Neural progenitor cell (in vitro differentiated cells): ENCODE measurements at regions not wholly inside any gene's neighbourhood (a gene's known extent, or its start where the extent isn't known, plus 50 kb on each side); places are given as distances from the start of the nearest gene placed in this dataset.

Source experiments
- DNase-seq: peaks from one replicate; pipeline ENCODE4 v3.0.0-alpha.2; 2016; ENCODE audit warnings: low spot score
- H2AFZ ChIP-seq: fragments of 200-600 bp; sonication (generic); replicated peaks from 2 replicates; pipeline ENCODE4 v1.6.1; 2016; ENCODE audit warnings: antibody characterized with exemption
- H3F3A ChIP-seq: fragments of 200-600 bp; sonication (generic); 2 replicates; pipeline ENCODE4 v1.6.1; 2016; ENCODE audit warnings: antibody characterized with exemption, low read depth
- H3K27ac ChIP-seq: fragments of 200-600 bp; sonication (generic); 2 replicates; pipeline ENCODE4 v1.5.1; 2016; ENCODE audit warnings: mild to moderate bottlenecking
- H3K27me3 ChIP-seq: fragments of 200-600 bp; sonication (generic); 2 replicates; pipeline ENCODE4 v1.6.1; 2016; ENCODE audit warnings: mild to moderate bottlenecking, moderate library complexity
- H3K36me3 ChIP-seq: fragments of 200-600 bp; sonication (generic); 2 replicates; pipeline ENCODE4 v1.5.1; 2016
- H3K4me1 ChIP-seq: fragments of 200-600 bp; sonication (generic); 2 replicates; pipeline ENCODE4 v1.6.1; 2016; ENCODE audit warnings: mixed run types
- H3K4me2 ChIP-seq: fragments of 200-600 bp; sonication (generic); 2 replicates; pipeline ENCODE4 v1.6.1; 2016
- H3K4me3 ChIP-seq: fragments of 200-600 bp; sonication (generic); 2 replicates; pipeline ENCODE4 v1.5.1; 2016
- H3K79me2 ChIP-seq: fragments of 200-600 bp; sonication (generic); 2 replicates; pipeline ENCODE4 v1.6.1; 2016; ENCODE audit warnings: low read depth
- H3K9ac ChIP-seq: fragments of 200-600 bp; sonication (generic); 2 replicates; pipeline ENCODE4 v1.6.1; 2016
- H3K9me3 ChIP-seq: fragments of 200-600 bp; sonication (generic); 2 replicates; pipeline ENCODE4 v1.5.1; 2016; ENCODE audit warnings: low read depth
- H4K20me1 ChIP-seq: fragments of 200-600 bp; sonication (generic); 2 replicates; pipeline ENCODE4 v1.6.1; 2016; ENCODE audit warnings: low read depth
- H3K27ac Mint-ChIP-seq: 3 replicates; pipeline ENCODE4 v1.8.0; 2021; ENCODE audit warnings: mixed read lengths
- H3K27me3 Mint-ChIP-seq: 2 replicates; pipeline ENCODE4 v1.8.0; 2022; ENCODE audit warnings: low read depth, mild to moderate bottlenecking, inconsistent platforms, moderate library complexity, mixed read lengths; ENCODE audit not compliant: insufficient read depth
- H3K36me3 Mint-ChIP-seq: 3 replicates; pipeline ENCODE4 v1.8.0; 2021; ENCODE audit warnings: mixed read lengths
- H3K4me1 Mint-ChIP-seq: 3 replicates; pipeline ENCODE4 v1.8.0; 2021; ENCODE audit warnings: mixed read lengths
- H3K4me3 Mint-ChIP-seq: 3 replicates; pipeline ENCODE4 v1.8.0; 2021; ENCODE audit warnings: mild to moderate bottlenecking, moderate library complexity, mixed read lengths
- H3K9me3 Mint-ChIP-seq: 3 replicates; pipeline ENCODE4 v1.8.0; 2020; ENCODE audit warnings: mixed read lengths
- CTCF ChIP-seq: fragments of 200-600 bp; sonication (generic); IDR thresholded peaks from 2 replicates; pipeline ENCODE4 v1.5.1; 2017; ENCODE audit warnings: antibody characterized with exemption, mild to moderate bottlenecking
- EZH2 ChIP-seq: fragments of 200-600 bp; sonication (generic); IDR thresholded peaks from 2 replicates; pipeline ENCODE4 v1.6.1; 2017; ENCODE audit warnings: antibody characterized with exemption, mild to moderate bottlenecking, moderate library complexity
- EZH2phosphoT487 ChIP-seq: fragments of 200-600 bp; sonication (generic); IDR thresholded peaks from 2 replicates; pipeline ENCODE4 v1.6.1; 2017; ENCODE audit warnings: antibody characterized with exemption

GRCh38 chr20:40952136-40952535, 76.5 kb upstream of the TOP1 start:
- no peak overlapping the region for H3K4me3 Mint-ChIP-seq
- no peaks in the 10 kb centered on the region for H3K9me3 ChIP-seq

GRCh38 chr20:40953416-40953815, 75.2 kb upstream of the TOP1 start:
- Mint-ChIP-seq H3K27me3 (peaks cover 10% of the 10 kb centered on the region), H3K4me1 (no peaks in the 10 kb centered on the region)
- no peak for DNase-seq

More at GRCh38 chr20:40952136-40952535, 76.5 kb upstream of the TOP1 start:
- no peak overlapping the region for H3K4me3 ChIP-seq
- peaks cover 4% of the 10 kb centered on the region for H3K4me1 ChIP-seq
- TF ChIP-seq CTCF, result no peak
- no peak for TF ChIP-seq EZH2phosphoT487
- no peak for TF ChIP-seq EZH2
- no peak overlapping the region for H3K9ac ChIP-seq
- no peaks in the 10 kb centered on the region for H3F3A ChIP-seq
- no peak for DNase-seq
- Mint-ChIP-seq H3K4me1 (no peaks in the 10 kb centered on the region), H3K36me3 (no peaks in the 10 kb centered on the region), H3K27me3 (peaks cover 10% of the 10 kb centered on the region), H3K9me3 (no peaks in the 10 kb centered on the region), H3K27ac (no peak overlapping the region)
- H2AFZ ChIP-seq, result no peak overlapping the region
- H3K27me3 ChIP-seq, result no peaks in the 10 kb centered on the region
- H3K4me2 ChIP-seq, result no peak overlapping the region
- no peaks in the 10 kb centered on the region for H3K79me2 ChIP-seq
- no peaks in the 10 kb centered on the region for H4K20me1 ChIP-seq
- H3K36me3 ChIP-seq, result no peaks in the 10 kb centered on the region
- no peak overlapping the region for H3K27ac ChIP-seq

GRCh38 chr20:40953856-40954255, 74.8 kb upstream of the TOP1 start:
- Mint-ChIP-seq H3K4me3 (no peak overlapping the region), H3K36me3 (no peaks in the 10 kb centered on the region), H3K4me1 (peaks cover 4% of the 10 kb centered on the region), H3K27me3 (peaks cover 10% of the 10 kb centered on the region), H3K9me3 (no peaks in the 10 kb centered on the region), H3K27ac (no peak overlapping the region)
- no peak overlapping the region for H3K9ac ChIP-seq
- H3K79me2 ChIP-seq, result no peaks in the 10 kb centered on the region
- TF ChIP-seq EZH2phosphoT487 (no peak), EZH2 (no peak), CTCF (no peak)
- H3K4me1 ChIP-seq, result peaks cover 4% of the 10 kb centered on the region
- no peaks in the 10 kb centered on the region for H3K27me3 ChIP-seq
- H3K4me2 ChIP-seq, result no peak overlapping the region
- DNase-seq, result no peak
- no peaks in the 10 kb centered on the region for H3K36me3 ChIP-seq
- no peak overlapping the region for H3K27ac ChIP-seq
- H3K9me3 ChIP-seq, result no peaks in the 10 kb centered on the region
- no peaks in the 10 kb centered on the region for H3F3A ChIP-seq
- H3K4me3 ChIP-seq, result no peak overlapping the region
- H2AFZ ChIP-seq, result no peak overlapping the region
- H4K20me1 ChIP-seq, result no peaks in the 10 kb centered on the region

More at GRCh38 chr20:40953416-40953815, 75.2 kb upstream of the TOP1 start:
- H3K4me2 ChIP-seq, result no peak overlapping the region
- no peak overlapping the region for H3K27ac ChIP-seq
- H3K4me3 ChIP-seq, result no peak overlapping the region
- no peaks in the 10 kb centered on the region for H3K79me2 ChIP-seq
- H3K27me3 ChIP-seq, result no peaks in the 10 kb centered on the region
- no peak overlapping the region for H3K9ac ChIP-seq
- TF ChIP-seq EZH2 (no peak), CTCF (no peak), EZH2phosphoT487 (no peak)
- H3K9me3 Mint-ChIP-seq, result no peaks in the 10 kb centered on the region
- H4K20me1 ChIP-seq, result no peaks in the 10 kb centered on the region
- no peaks in the 10 kb centered on the region for H3K36me3 ChIP-seq
- peaks cover 4% of the 10 kb centered on the region for H3K4me1 ChIP-seq
- H3K4me3 Mint-ChIP-seq, result no peak overlapping the region
- no peaks in the 10 kb centered on the region for H3K9me3 ChIP-seq
- no peaks in the 10 kb centered on the region for H3K36me3 Mint-ChIP-seq
- no peak overlapping the region for H2AFZ ChIP-seq
- H3F3A ChIP-seq, result no peaks in the 10 kb centered on the region
- H3K27ac Mint-ChIP-seq, result no peak overlapping the region
